PC-3 (cell line): ENCODE measurements at regions not wholly inside any gene's neighbourhood (a gene's known extent, or its start where the extent isn't known, plus 50 kb on each side); places are given as distances from the start of the nearest gene placed in this dataset.
A peak's percentile ranks its signal among the peaks of the same experiment; 100 is the strongest.

Experiments
- ATAC-seq: fragments of 200-7000 bp; cut with Tn5 transposase; 2 replicates; pipeline ENCODE4 v1.9.1; 2020; ENCODE audit warnings: mild to moderate bottlenecking, moderate library complexity
- BruUV-seq: library from RNA; stranded (reverse); fragments of 400-500 nt; replicated peaks from 2 replicates; lab custom pipeline; 2021; lab: Mats Ljungman, UMichigan
- CTCF ChIA-PET: fragments of 300-600 bp; sonication (Branson Sonifier 250); formaldehyde crosslinking; loops from one replicate; lab custom pipeline; 2022; ENCODE audit warnings: antibody characterized with exemption; lab: Charles Lee
- POLR2A ChIA-PET: fragments of 300-600 bp; sonication (Branson Sonifier 250); formaldehyde crosslinking; loops from one replicate; lab custom pipeline; 2022; ENCODE audit warnings: antibody characterized with exemption; ENCODE audit not compliant: unreplicated experiment; lab: Charles Lee
- DNase-seq: peaks from one replicate; pipeline ENCODE4 v3.0.0-alpha.2; 2015
- H2AFZ ChIP-seq: fragments of 300-600 bp; sonication (generic); 2 replicates; pipeline ENCODE4 v1.6.0; 2016; ENCODE audit warnings: antibody characterized with exemption, low read length
- H3F3A ChIP-seq: fragments of 300-600 bp; sonication (generic); one replicate; pipeline ENCODE4 v1.6.0; 2017; ENCODE audit warnings: antibody characterized with exemption, low read length, control low read depth, mild to moderate bottlenecking; ENCODE audit not compliant: unreplicated experiment
- H3K27ac ChIP-seq: fragments of 300-600 bp; sonication (generic); 2 replicates; pipeline ENCODE4 v1.5.1; 2016; ENCODE audit warnings: mild to moderate bottlenecking, low read length
- H3K27me3 ChIP-seq: fragments of 300-600 bp; sonication (generic); 2 replicates; pipeline ENCODE4 v1.6.1; 2016; ENCODE audit warnings: low read length, mixed read lengths
- H3K36me3 ChIP-seq: fragments of 300-600 bp; sonication (generic); 2 replicates; pipeline ENCODE4 v1.6.1; 2016; ENCODE audit warnings: low read depth, mixed run types, low read length, mixed read lengths
- H3K4me1 ChIP-seq: fragments of 300-600 bp; sonication (generic); 2 replicates; pipeline ENCODE4 v1.5.1; 2016; ENCODE audit warnings: low read length; ENCODE audit not compliant: insufficient read depth
- H3K4me2 ChIP-seq: fragments of 300-600 bp; sonication (generic); 2 replicates; pipeline ENCODE4 v1.6.0; 2016; ENCODE audit warnings: low read length
- H3K4me3 ChIP-seq: fragments of 300-600 bp; sonication (generic); 2 replicates; pipeline ENCODE4 v1.5.1; 2016; ENCODE audit warnings: mild to moderate bottlenecking, low read length, mixed read lengths
- H3K79me2 ChIP-seq: fragments of 300-600 bp; sonication (generic); 2 replicates; pipeline ENCODE4 v1.6.1; 2017; ENCODE audit warnings: low read length, mixed read lengths
- H3K9ac ChIP-seq: fragments of 300-600 bp; sonication (generic); 2 replicates; pipeline ENCODE4 v1.6.0; 2016; ENCODE audit warnings: mild to moderate bottlenecking, low read length
- H3K9me2 ChIP-seq: fragments of 300-600 bp; sonication (generic); replicated peaks from 2 replicates; pipeline ENCODE4 v1.6.1; 2016; ENCODE audit warnings: mixed run types, low read length, mixed read lengths
- H3K9me3 ChIP-seq: fragments of 300-600 bp; sonication (generic); 2 replicates; pipeline ENCODE4 v1.6.1; 2016; ENCODE audit warnings: low read length, mixed read lengths
- H4K20me1 ChIP-seq: fragments of 300-600 bp; sonication (generic); 2 replicates; pipeline ENCODE4 v1.6.1; 2016; ENCODE audit warnings: low read length, mixed read lengths
- EZH2 ChIP-seq: fragments of 300-600 bp; sonication (generic); IDR thresholded peaks from one replicate; pipeline ENCODE4 v1.6.1; 2017; ENCODE audit warnings: antibody characterized with exemption, mild to moderate bottlenecking, low read length; ENCODE audit not compliant: unreplicated experiment
- EZH2phosphoT487 ChIP-seq: fragments of 300-600 bp; sonication (generic); IDR thresholded peaks from 2 replicates; pipeline ENCODE4 v1.6.1; 2018; ENCODE audit warnings: mild to moderate bottlenecking, antibody characterized with exemption, low read length, borderline replicate concordance
- intact Hi-C: fragments of 100-400 bp; cut with micrococcal nuclease; formaldehyde crosslinking; loops from 2 replicates; pipeline ENCODE4 v1.9.0; 2023
- TF ChIP-seq, protein P1 (sequence below): fragments of 300-600 bp; sonication (generic); conservative IDR thresholded peaks from 2 replicates; pipeline ENCODE4 v1.5.1; 2017; ENCODE audit warnings: antibody characterized with exemption, low read depth, mild to moderate bottlenecking, low read length

GRCh38 chr5:27389696-27390095 is 351.3 kb upstream of the CDH9 start:
- Histone ChIP-seq H3K4me1 (no peaks in the 10 kb centered on the region), H3K4me3 (no peak overlapping the region), H3K79me2 (no peaks in the 10 kb centered on the region), H3K4me2 (no peak overlapping the region), H3K9me2 (0 out of 2 replicates have a peak, but pooled peaks cover 4% of the 10 kb centered on the region), H2AFZ (no peak overlapping the region), H3K27me3 (no peaks in the 10 kb centered on the region), H3K36me3 (no peaks in the 10 kb centered on the region), H3K27ac (no peak overlapping the region), H3K9ac (no peak overlapping the region), H3F3A (no peaks in the 10 kb centered on the region), H4K20me1 (no peaks in the 10 kb centered on the region), H3K9me3 (no peaks in the 10 kb centered on the region)
- intact Hi-C loops, result no loop called here
- no peak for TF ChIP-seq EZH2phosphoT487
- no peak for TF ChIP-seq EZH2
- TF ChIP-seq, protein P1, sequence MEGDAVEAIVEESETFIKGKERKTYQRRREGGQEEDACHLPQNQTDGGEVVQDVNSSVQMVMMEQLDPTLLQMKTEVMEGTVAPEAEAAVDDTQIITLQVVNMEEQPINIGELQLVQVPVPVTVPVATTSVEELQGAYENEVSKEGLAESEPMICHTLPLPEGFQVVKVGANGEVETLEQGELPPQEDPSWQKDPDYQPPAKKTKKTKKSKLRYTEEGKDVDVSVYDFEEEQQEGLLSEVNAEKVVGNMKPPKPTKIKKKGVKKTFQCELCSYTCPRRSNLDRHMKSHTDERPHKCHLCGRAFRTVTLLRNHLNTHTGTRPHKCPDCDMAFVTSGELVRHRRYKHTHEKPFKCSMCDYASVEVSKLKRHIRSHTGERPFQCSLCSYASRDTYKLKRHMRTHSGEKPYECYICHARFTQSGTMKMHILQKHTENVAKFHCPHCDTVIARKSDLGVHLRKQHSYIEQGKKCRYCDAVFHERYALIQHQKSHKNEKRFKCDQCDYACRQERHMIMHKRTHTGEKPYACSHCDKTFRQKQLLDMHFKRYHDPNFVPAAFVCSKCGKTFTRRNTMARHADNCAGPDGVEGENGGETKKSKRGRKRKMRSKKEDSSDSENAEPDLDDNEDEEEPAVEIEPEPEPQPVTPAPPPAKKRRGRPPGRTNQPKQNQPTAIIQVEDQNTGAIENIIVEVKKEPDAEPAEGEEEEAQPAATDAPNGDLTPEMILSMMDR, result no peak
- no TSS peak for BruUV-seq
- POLR2A ChIA-PET, result interaction anchor here (0.5 kb wide), 1 partner anchor 36 kb away, joined by 3 read pairs; no protein-coding TSS in a partner anchor
- no peak for ATAC-seq
- CTCF ChIA-PET, result no interaction called here
- no peak for DNase-seq

DNA sequence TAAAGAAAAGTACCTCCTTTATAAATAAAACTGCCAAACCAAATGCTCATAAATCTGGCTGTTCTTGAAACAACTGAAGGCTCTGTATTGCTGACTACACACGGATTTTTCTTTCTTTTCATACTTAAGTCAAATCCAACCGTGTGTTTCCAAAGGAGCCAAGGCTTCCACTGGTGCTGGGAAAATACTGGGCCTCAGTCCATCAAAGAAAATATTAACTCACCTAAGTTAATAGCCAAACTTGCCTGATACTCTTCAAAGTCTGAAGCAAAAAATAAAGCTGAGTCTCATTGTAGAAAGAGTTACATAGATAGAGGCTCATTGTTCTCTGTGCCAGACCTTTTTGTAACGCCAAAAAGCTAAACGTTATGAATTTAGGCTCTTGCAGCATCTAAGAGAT is 350.4 kb upstream of the CDH9 start:
- H3K4me1 ChIP-seq, result no peaks in the 10 kb centered on the region
- H2AFZ ChIP-seq, result peak overlapping the region; percentile 16; the same call in 1 of the 2 replicates
- H3K9me2 ChIP-seq, result 0 out of 2 replicates have a peak, but pooled peaks cover 4% of the 10 kb centered on the region
- H3K27ac ChIP-seq, result no peak overlapping the region
- H3K79me2 ChIP-seq, result no peaks in the 10 kb centered on the region
- intact Hi-C loops, result no loop called here
- ATAC-seq (no peak), DNase-seq (no peak)
- H3K36me3 ChIP-seq, result no peaks in the 10 kb centered on the region
- ChIA-PET POLR2A (no interaction called here), CTCF (no interaction called here)
- no peaks in the 10 kb centered on the region for H3K27me3 ChIP-seq
- H3K9ac ChIP-seq, result no peak overlapping the region
- no peaks in the 10 kb centered on the region for H3K9me3 ChIP-seq
- BruUV-seq, result no TSS peak
- no peak overlapping the region for H3K4me3 ChIP-seq
- TF ChIP-seq EZH2, result no peak
- no peak for TF ChIP-seq EZH2phosphoT487
- TF ChIP-seq, protein P1, result no peak
- no peak overlapping the region for H3K4me2 ChIP-seq
- H4K20me1 ChIP-seq, result no peaks in the 10 kb centered on the region
- no peaks in the 10 kb centered on the region for H3F3A ChIP-seq

GRCh38 chr5:27387535-27388073 is 349.2 kb upstream of the CDH9 start:
- Histone ChIP-seq H3K9me3 (no peaks in the 10 kb centered on the region), H3K36me3 (no peaks in the 10 kb centered on the region), H3K9ac (no peak overlapping the region), H3K27ac (no peak overlapping the region), H3K4me3 (no peak overlapping the region), H3K4me2 (no peak overlapping the region), H4K20me1 (no peaks in the 10 kb centered on the region), H3K79me2 (no peaks in the 10 kb centered on the region), H3F3A (no peaks in the 10 kb centered on the region), H3K4me1 (no peaks in the 10 kb centered on the region), H3K27me3 (no peaks in the 10 kb centered on the region), H2AFZ (no peak overlapping the region), H3K9me2 (0 out of 2 replicates have a peak, but pooled peaks cover 4% of the 10 kb centered on the region)
- no TSS peak for BruUV-seq
- ATAC-seq (peak; percentile 33; the same call in 1 of the 2 replicates), DNase-seq (peak; percentile 18)
- ChIA-PET CTCF (no interaction called here), POLR2A (no interaction called here)
- intact Hi-C loops, result no loop called here
- TF ChIP-seq, protein P1, result no peak
- TF ChIP-seq EZH2phosphoT487 (no peak), EZH2 (no peak)
